CD4-positive, CD25-positive, alpha-beta regulatory T cell (primary cell): ENCODE measurements at regions not wholly inside any gene's neighbourhood (a gene's known extent, or its start where the extent isn't known, plus 50 kb on each side); places are given as distances from the start of the nearest gene placed in this dataset.
"Not testable (repeated sequence)": the region's sequence is repeated elsewhere in the genome, so short reads cannot be mapped to it uniquely, and the experiment has no call there.

Experiments
- ATAC-seq, 2 donors: fragments of 150-1000 bp; cut with Tn5 transposase; one replicate each; pipeline ENCODE4 v1.10.0; 2021; ENCODE audit warnings: low read depth in 2 of 2, moderate number of reproducible peaks in 2 of 2, moderate library complexity in 1 of 2
- DNase-seq, 3 donors: peaks; one replicate each; pipeline versions ENCODE4 v3.0.0 to v3.0.0-alpha.2; 2012 to 2022; ENCODE audit warnings: mixed read lengths in 1 of 3
- H3K27ac ChIP-seq: one replicate; pipeline ENCODE4 v1.7.0; 2013; ENCODE audit warnings: mild to moderate bottlenecking, low read length; ENCODE audit not compliant: insufficient read depth, poor library complexity, severe bottlenecking
- H3K27me3 ChIP-seq: one replicate; pipeline ENCODE4 v1.7.0; 2013; ENCODE audit warnings: low read length; ENCODE audit not compliant: control insufficient read depth, insufficient read depth
- H3K36me3 ChIP-seq: one replicate; pipeline ENCODE4 v1.7.0; 2013; ENCODE audit warnings: mild to moderate bottlenecking, low read length, moderate library complexity; ENCODE audit not compliant: control insufficient read depth, insufficient read depth
- H3K4me1 ChIP-seq: 2 replicates; pipeline ENCODE4 v1.7.0; 2013; ENCODE audit warnings: mild to moderate bottlenecking, low read length; ENCODE audit not compliant: insufficient read depth, control insufficient read depth, poor library complexity, severe bottlenecking
- H3K4me3 ChIP-seq: one replicate; pipeline ENCODE4 v1.7.0; 2013; ENCODE audit warnings: low read depth, mild to moderate bottlenecking, low read length, moderate library complexity
- H3K9me3 ChIP-seq, 2 experiments: 1 replicate in 1 of 2; 2 replicates in 1 of 2; pipeline ENCODE4 v1.7.0; 2013; ENCODE audit warnings: low read length in 2 of 2, mild to moderate bottlenecking in 1 of 2, moderate library complexity in 1 of 2; ENCODE audit not compliant: control insufficient read depth in 2 of 2
- H3K27ac Mint-ChIP-seq, 3 donors: one replicate each; pipeline ENCODE4 v1.8.0; 2020 to 2022; ENCODE audit warnings: mild to moderate bottlenecking in 3 of 3, mixed read lengths in 3 of 3, moderate library complexity in 2 of 3
- H3K27me3 Mint-ChIP-seq: one replicate; pipeline ENCODE4 v1.8.0; 2022; ENCODE audit warnings: mild to moderate bottlenecking, mixed read lengths
- H3K36me3 Mint-ChIP-seq: one replicate; pipeline ENCODE4 v1.8.0; 2020; ENCODE audit warnings: mixed read lengths
- H3K4me1 Mint-ChIP-seq, 4 donors: one replicate each; pipeline ENCODE4 v1.8.0; 2020 to 2022; ENCODE audit warnings: mixed read lengths in 4 of 4, mild to moderate bottlenecking in 1 of 4
- H3K4me3 Mint-ChIP-seq, 4 donors: one replicate each; pipeline ENCODE4 v1.8.0; 2020 to 2022; ENCODE audit warnings: mild to moderate bottlenecking in 4 of 4, mixed read lengths in 4 of 4, moderate library complexity in 3 of 4
- H3K9me3 Mint-ChIP-seq, 7 donors: one replicate each; pipeline ENCODE4 v1.8.0; 2020 to 2022; ENCODE audit warnings: mixed read lengths in 7 of 7, mild to moderate bottlenecking in 3 of 7, moderate library complexity in 2 of 7

DNA sequence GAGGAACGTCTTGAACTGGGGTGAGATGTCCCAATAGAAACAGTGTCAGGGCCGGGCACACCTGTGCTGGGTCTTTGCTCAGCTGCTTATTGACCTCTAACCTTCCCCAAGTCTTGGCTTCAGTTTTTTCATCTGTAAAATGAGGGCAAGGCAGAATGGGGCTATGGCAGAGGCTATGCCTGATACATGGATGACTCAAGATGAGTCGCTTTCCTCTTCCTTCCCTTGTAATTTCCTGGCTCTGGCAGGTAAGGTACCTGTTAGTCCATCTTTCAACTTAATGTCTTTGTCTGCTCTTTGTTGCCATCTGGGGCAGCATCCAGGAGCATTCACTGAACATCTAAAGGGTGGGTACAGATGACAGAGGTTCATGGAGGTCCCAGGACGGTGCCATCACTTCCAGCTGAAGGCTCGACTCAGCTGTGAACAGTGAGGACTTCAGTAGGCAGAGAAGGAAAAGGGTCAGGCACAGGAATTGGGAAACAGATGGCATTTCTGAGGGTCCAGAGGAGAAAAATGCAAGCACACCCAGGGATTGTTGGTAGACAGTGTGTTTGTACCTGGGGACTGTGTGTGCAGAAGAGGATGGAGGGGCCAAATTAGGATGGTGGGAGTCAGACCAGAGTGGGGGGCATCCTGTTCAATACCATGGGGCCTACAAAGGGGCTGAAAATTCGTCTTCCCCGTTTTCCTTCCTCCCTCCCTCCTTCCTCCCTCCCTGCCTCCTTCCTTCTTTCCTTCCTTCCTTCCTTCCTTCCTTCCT, 268.3 kb downstream of the VRK1 start:
- no peaks in the 10 kb centered on the region for H3K27me3 ChIP-seq
- Mint-ChIP-seq H3K27me3 (peaks cover 26% of the 10 kb centered on the region), H3K27ac (peak overlapping the region in 1 of 3 donors; percentile 10), H3K36me3 (peaks cover 3% of the 10 kb centered on the region), H3K4me3 (no peak overlapping the region), H3K9me3 (no peaks in the 10 kb centered on the region), H3K4me1 (peaks cover 0 to 7% (median 2%) of the 10 kb centered on the region in 4 donors)
- H3K36me3 ChIP-seq, result no peaks in the 10 kb centered on the region
- H3K27ac ChIP-seq, result no peak overlapping the region
- H3K9me3 ChIP-seq, result no peaks in the 10 kb centered on the region
- ATAC-seq (no peak), DNase-seq (no peak)
- H3K4me1 ChIP-seq, result no peaks in the 10 kb centered on the region
- H3K4me3 ChIP-seq, result no peak overlapping the region

DNA sequence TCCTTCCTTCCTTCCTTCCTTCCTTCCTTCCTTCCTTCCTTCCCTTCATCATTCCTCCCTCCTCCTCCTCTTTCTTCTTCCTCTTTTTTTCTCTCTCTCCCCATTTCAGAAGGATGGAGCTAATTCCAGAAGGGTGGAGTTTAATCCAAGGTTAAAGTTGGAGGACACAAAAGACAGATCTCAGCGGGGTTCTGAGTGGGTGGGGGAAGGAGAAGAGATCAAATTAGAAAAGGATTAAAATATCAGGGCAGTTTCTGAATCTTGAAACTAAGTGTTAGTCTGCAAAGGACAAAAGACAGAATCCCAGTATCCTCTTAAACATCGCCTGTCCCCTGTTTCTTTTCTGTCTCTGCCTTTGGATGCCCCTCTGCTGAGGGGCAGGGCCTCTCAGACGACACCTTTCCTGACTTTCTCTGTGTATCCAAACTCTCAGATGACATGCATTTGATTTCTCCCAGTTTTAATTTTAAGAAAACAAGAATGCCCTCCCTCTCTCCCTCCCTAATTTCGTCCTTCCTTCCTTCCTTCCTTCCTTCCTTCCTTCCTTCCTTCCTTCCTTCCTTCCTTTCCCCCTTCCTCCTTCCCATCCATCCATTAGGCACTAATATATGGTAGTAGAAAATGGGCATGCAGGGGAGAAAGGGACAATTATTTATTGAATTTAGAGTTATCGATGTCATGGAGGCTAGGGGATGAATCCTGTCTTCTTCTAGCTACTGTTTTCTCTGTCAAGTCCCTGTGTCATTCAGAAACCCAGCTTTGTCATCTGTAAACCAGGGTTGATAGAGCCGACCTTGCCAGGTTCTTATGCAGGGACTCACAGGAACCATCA, 269.1 kb downstream of the VRK1 start:
- H3K9me3 Mint-ChIP-seq, result no peaks in the 10 kb centered on the region
- no peak for ATAC-seq
- no peak overlapping the region for H3K4me3 ChIP-seq

DNA sequence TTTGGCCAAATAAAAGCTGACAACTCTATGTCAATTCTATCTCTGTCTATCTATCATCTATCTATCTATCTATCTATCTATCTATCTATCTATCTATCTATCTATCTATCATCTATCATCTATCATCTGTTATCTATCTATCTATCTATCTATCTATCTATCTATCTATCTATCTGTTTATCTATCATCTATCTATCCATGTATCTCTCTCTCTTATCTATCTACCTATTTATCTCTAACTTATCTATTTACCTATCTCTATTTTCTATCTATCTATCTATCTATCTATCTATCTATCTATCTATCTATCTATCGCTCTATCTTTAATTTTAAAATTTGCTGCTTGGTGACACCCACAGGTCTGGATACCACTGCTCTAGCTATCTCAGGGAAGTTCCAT, 271.1 kb downstream of the VRK1 start:
- H3K36me3 Mint-ChIP-seq, H3K4me3 Mint-ChIP-seq, H3K9me3 ChIP-seq, H3K27me3 ChIP-seq, H3K27ac ChIP-seq, H3K4me1 Mint-ChIP-seq, H3K9me3 Mint-ChIP-seq, ATAC-seq, H3K36me3 ChIP-seq, DNase-seq, H3K4me3 ChIP-seq, H3K27ac Mint-ChIP-seq, H3K4me1 ChIP-seq: not testable (repeated sequence)
- peaks cover 30% of the 10 kb centered on the region for H3K27me3 Mint-ChIP-seq

More for the DNA sequence above, 269.1 kb downstream of the VRK1 start:
- Histone ChIP-seq H3K27me3 (no peaks in the 10 kb centered on the region), H3K9me3 (no peaks in the 10 kb centered on the region), H3K4me1 (no peaks in the 10 kb centered on the region), H3K36me3 (no peaks in the 10 kb centered on the region), H3K27ac (no peak overlapping the region)
- DNase-seq, result no peak
- Mint-ChIP-seq H3K36me3 (peaks cover 3% of the 10 kb centered on the region), H3K27ac (peak overlapping the region in 1 of 3 donors; percentile 25), H3K4me3 (no peak overlapping the region), H3K27me3 (peaks cover 26% of the 10 kb centered on the region), H3K4me1 (peaks cover 0 to 7% (median 2%) of the 10 kb centered on the region in 4 donors)

DNA sequence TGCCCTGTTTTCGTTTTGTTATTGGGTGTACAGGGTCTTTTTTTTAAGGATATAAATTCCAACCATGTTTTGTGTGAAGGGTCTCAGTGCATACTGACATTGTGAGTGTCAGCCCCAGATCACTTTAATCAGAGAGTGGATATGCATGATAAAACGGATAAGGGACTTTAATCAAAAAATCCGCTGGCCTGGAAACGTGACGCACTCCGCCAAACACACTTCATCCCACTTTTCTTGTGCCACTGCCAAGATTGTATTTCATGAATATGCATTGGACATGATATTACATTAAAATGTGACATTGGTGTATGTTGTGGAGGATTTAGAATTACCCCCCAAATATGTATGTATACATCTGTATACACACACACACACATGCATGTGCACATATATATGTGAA, 273.1 kb downstream of the VRK1 start:
- Mint-ChIP-seq H3K9me3 (no peaks in the 10 kb centered on the region), H3K4me3 (no peak overlapping the region), H3K27me3 (peaks cover 35% of the 10 kb centered on the region), H3K27ac (no peak overlapping the region), H3K36me3 (no peaks in the 10 kb centered on the region), H3K4me1 (peaks cover 0 to 7% (median 4%) of the 10 kb centered on the region in 4 donors)
- Histone ChIP-seq H3K27me3 (no peaks in the 10 kb centered on the region), H3K9me3 (no peaks in the 10 kb centered on the region), H3K4me1 (no peaks in the 10 kb centered on the region), H3K36me3 (no peaks in the 10 kb centered on the region), H3K4me3 (no peak overlapping the region), H3K27ac (no peak overlapping the region)
- DNase-seq, result no peak
- ATAC-seq, result no peak

DNA sequence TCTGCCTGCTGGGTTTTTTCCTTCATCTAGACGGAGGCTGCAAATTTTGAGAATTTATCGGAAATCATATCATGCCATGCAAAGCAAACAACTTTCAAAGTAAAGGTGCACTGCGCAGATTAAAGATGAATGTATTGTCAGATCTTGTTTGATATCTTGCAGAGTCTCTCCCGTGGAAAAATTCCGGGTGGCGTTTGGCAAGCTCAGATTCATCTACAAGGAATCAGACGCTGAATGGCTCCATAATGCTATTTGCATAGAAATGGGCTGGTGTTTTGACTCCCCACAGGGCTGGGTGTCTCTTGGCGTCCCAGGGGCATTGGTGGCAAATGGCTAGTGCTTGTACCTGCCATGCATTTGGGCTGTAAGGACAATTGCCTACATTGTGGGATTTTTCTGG, 274.0 kb downstream of the VRK1 start:
- Histone ChIP-seq H3K9me3 (no peaks in the 10 kb centered on the region), H3K4me1 (no peaks in the 10 kb centered on the region), H3K36me3 (no peaks in the 10 kb centered on the region), H3K4me3 (no peak overlapping the region), H3K27me3 (no peaks in the 10 kb centered on the region), H3K27ac (no peak overlapping the region)
- Mint-ChIP-seq H3K4me3 (no peak overlapping the region), H3K27me3 (peaks cover 35% of the 10 kb centered on the region), H3K4me1 (peaks cover 0 to 7% (median 2%) of the 10 kb centered on the region in 4 donors), H3K9me3 (no peaks in the 10 kb centered on the region), H3K36me3 (no peaks in the 10 kb centered on the region), H3K27ac (no peak overlapping the region)
- DNase-seq, result no peak
- ATAC-seq, result no peak

DNA sequence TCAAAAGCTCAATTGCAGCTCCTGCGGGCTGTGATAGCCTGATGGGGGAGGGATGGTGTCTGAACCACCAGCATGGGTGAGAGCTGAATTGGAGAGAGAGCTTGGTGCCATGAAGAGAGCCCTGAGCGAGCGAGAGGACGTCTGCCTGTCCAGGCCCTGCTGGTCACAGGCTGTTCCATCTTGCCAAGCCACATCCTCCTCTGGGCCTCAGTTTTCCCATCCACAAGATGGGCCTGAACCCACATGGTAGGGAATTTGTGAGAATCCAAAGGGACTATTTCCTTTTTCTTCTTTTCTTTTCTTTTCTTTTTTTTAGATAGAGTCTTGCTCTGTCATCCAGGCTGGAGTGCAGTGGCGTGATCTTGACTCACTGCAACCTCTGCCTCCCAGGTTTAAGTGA, 276.4 kb downstream of the VRK1 start:
- no peak for ATAC-seq
- Histone ChIP-seq H3K27ac (no peak overlapping the region), H3K27me3 (no peaks in the 10 kb centered on the region), H3K36me3 (no peaks in the 10 kb centered on the region), H3K4me1 (no peaks in the 10 kb centered on the region), H3K9me3 (no peaks in the 10 kb centered on the region), H3K4me3 (no peak overlapping the region)
- H3K4me1 Mint-ChIP-seq, result peaks cover 0 to 13% (median 8%) of the 10 kb centered on the region in 4 donors
- no peak overlapping the region for H3K4me3 Mint-ChIP-seq
- no peaks in the 10 kb centered on the region for H3K36me3 Mint-ChIP-seq
- H3K27ac Mint-ChIP-seq, result no peak overlapping the region
- DNase-seq, result no peak
- H3K27me3 Mint-ChIP-seq, result peaks cover 27% of the 10 kb centered on the region
- peaks cover 0 to 4% (median 0%) of the 10 kb centered on the region in 7 donors for H3K9me3 Mint-ChIP-seq

DNA sequence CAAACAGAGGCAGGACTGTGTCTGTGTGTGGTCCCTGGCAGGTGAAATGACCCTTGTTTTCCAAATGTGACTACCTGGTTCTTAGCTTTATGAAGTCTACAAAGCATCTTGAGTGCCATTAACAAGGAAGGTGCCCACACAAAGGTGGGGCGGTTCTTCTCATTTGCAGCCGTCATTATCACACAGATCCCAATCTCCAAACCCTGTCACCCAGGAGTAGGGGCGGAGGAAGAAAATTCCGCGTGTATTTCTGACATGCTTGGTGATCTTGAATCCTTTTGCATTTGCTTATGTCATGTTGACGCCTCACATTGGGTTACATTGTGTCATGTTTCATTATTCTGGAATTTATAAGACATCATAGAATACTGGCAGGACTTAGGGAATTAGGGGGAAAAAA, 277.3 kb downstream of the VRK1 start:
- peaks cover 0 to 4% (median 0%) of the 10 kb centered on the region in 7 donors for H3K9me3 Mint-ChIP-seq
- no peak for ATAC-seq
- H3K27ac Mint-ChIP-seq, result peak overlapping the region in 1 of 3 donors; percentile 48
- no peaks in the 10 kb centered on the region for H3K27me3 ChIP-seq
- H3K4me1 ChIP-seq, result no peaks in the 10 kb centered on the region
- no peak for DNase-seq
- peaks cover 0 to 13% (median 8%) of the 10 kb centered on the region in 4 donors for H3K4me1 Mint-ChIP-seq
- H3K36me3 Mint-ChIP-seq, result no peaks in the 10 kb centered on the region
- peaks cover 27% of the 10 kb centered on the region for H3K27me3 Mint-ChIP-seq
- no peak overlapping the region for H3K4me3 Mint-ChIP-seq
- no peak overlapping the region for H3K4me3 ChIP-seq
- H3K36me3 ChIP-seq, result no peaks in the 10 kb centered on the region
- no peak overlapping the region for H3K27ac ChIP-seq
- no peaks in the 10 kb centered on the region for H3K9me3 ChIP-seq
